ENCODE measurements at regions not wholly inside any gene's neighbourhood (a gene's known extent, or its start where the extent isn't known, plus 50 kb on each side); places are given as distances from the start of the nearest gene placed in this dataset.
"Not testable (repeated sequence)": the region's sequence is repeated elsewhere in the genome, so short reads cannot be mapped to it uniquely, and the experiment has no call there.

GRCh38 chr10:27345455-27345920 is 104.9 kb upstream of the ACBD5 start:
- no peak for DNase-seq
- TF ChIP-seq GATA1 (IDR thresholded peaks at IDR 0.05; ENCODE audit: low read depth, low read length) (no peak), POLR2A (IDR thresholded peaks at IDR 0.05; ENCODE audit: low read length) (no peak)

- no peak for DNase-seq
- no peak for TF ChIP-seq GATA1 (IDR thresholded peaks at IDR 0.05; ENCODE audit: low read depth, low read length)
- TF ChIP-seq POLR2A (IDR thresholded peaks at IDR 0.05; ENCODE audit: low read length), result no peak
Observed at GRCh38 chr10:27344568-27345454, 104.2 kb upstream of the ACBD5 start.

DNA sequence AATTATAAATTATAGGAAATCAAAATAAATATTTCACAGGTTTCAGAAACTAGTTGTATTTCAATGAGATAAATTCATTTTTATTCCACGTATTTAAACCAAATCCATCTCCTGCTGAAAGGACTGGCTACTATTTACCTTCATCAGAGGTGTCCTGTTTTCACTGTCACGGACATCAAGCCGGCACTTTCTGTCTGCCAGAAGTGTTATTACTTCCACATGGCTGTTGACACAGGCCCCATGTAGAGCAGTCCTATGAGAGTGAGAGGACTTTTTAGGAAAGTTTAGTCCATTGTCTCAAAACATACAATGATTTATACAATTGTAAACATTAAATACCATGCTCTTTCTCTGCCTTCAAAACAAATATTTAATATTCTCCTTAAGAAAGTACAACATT is 100.4 kb upstream of the ACBD5 start:
- TF ChIP-seq POLR2A (IDR thresholded peaks at IDR 0.05; ENCODE audit: low read length) (no peak), GATA1 (IDR thresholded peaks at IDR 0.05; ENCODE audit: low read depth, low read length) (no peak)
- DNase-seq, result no peak

DNA sequence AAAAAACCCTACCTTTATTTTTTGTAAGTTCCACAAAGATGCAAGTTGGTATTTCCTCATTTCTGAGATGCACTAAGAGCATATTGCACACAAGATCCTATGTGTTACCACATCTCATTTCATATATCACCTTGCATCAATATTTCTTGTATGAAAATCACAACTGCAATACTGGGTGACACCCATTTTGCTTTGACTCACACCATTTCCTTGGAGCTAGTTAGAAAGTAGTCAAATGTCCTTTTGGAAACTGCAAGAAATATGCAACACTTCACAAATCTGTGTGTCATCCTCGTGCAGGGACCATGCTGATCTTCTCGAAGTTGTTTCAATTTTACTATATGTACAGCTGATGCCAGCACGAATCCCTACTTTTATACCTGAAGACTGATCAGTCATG is 94.6 kb upstream of the ACBD5 start:
- not testable (repeated sequence) for DNase-seq

DNA sequence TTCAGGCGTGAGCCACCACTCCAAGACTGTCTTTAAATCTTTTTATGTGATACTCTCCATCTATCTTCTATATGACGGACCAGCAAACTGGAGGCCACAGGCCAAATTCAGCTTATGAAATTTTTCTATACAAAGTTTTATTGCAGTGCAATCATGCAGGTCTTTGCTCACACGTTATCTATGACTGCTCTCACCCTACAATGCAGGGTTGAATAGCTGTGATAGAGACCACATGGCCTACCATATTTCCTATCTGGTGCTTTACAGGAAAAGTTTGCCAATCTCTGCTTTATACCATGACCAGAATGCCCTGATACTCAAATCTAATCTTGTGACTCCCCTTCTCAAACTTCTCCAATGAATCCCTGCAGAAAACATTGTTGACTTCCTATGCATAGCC is 89.5 kb upstream of the ACBD5 start:
- no peak for DNase-seq
- TF ChIP-seq GATA1 (IDR thresholded peaks at IDR 0.05; ENCODE audit: low read depth, low read length) (no peak), POLR2A (IDR thresholded peaks at IDR 0.05; ENCODE audit: low read length) (no peak)

- no peak for DNase-seq
- no peak for TF ChIP-seq GATA1 (IDR thresholded peaks at IDR 0.05; ENCODE audit: low read depth, low read length)
- no peak for TF ChIP-seq POLR2A (IDR thresholded peaks at IDR 0.05; ENCODE audit: low read length)
Observed at GRCh38 chr10:27328946-27329345, 88.3 kb upstream of the ACBD5 start.

- DNase-seq, result not testable (repeated sequence)
Observed at GRCh38 chr10:27326748-27327147, 86.2 kb upstream of the ACBD5 start.

- TF ChIP-seq GATA1 (IDR thresholded peaks at IDR 0.05; ENCODE audit: low read depth, low read length) (no peak), POLR2A (IDR thresholded peaks at IDR 0.05; ENCODE audit: low read length) (no peak)
- DNase-seq, result no peak
Observed at GRCh38 chr10:27319752-27320431, 79.3 kb upstream of the ACBD5 start.

DNA sequence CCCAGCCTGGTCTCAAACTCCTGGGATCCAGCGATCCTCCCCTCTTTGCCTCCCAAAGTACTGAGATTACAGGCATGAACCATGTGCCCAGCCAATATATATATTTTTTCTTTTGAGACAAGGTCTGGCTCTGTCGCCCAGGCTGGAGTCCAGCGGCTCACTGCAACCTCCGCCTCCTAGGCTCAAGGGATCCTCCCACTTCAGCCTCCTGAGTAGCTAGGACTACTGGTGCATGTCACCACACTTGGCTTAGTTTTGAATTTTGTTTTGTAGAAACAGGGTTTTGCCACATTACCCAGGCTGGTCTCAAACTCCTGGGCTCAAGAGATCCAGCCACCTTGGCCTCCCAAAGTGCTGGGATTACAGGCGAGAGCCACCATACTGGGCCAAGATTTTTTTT is 78.5 kb upstream of the ACBD5 start:
- DNase-seq, result not testable (repeated sequence)

DNA sequence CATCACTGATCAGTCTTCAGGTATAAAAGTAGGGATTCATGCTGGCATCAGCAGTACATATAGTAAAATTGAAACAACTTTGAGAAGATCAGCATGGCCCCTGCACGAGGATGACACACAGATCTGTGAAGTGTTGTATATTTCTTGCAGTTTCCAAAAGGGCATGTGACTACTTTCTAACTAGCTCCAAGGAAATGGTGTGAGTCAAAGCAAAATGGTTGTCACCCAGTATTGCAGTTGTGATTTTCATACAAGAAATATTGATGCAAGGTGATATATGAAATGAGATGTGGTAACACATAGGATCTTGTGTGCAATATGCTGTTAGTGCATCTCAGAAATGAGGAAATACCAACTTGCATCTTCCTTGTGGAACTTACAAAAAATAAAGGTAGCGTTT is 74.5 kb upstream of the ACBD5 start:
- not testable (repeated sequence) for DNase-seq

GRCh38 chr10:27313586-27313985 is 73.0 kb upstream of the ACBD5 start:
- not testable (repeated sequence) for DNase-seq

- no peak for DNase-seq
- no peak for TF ChIP-seq GATA1 (IDR thresholded peaks at IDR 0.05; ENCODE audit: low read depth, low read length)
- TF ChIP-seq POLR2A (IDR thresholded peaks at IDR 0.05; ENCODE audit: low read length), result no peak
Observed at GRCh38 chr10:27312854-27313253, 72.3 kb upstream of the ACBD5 start.

GRCh38 chr10:27311809-27312208 is 71.2 kb upstream of the ACBD5 start:
- not testable (repeated sequence) for DNase-seq

GRCh38 chr10:27298522-27298850 is 57.9 kb upstream of the ACBD5 start:
- DNase-seq, result not testable (repeated sequence)

DNA sequence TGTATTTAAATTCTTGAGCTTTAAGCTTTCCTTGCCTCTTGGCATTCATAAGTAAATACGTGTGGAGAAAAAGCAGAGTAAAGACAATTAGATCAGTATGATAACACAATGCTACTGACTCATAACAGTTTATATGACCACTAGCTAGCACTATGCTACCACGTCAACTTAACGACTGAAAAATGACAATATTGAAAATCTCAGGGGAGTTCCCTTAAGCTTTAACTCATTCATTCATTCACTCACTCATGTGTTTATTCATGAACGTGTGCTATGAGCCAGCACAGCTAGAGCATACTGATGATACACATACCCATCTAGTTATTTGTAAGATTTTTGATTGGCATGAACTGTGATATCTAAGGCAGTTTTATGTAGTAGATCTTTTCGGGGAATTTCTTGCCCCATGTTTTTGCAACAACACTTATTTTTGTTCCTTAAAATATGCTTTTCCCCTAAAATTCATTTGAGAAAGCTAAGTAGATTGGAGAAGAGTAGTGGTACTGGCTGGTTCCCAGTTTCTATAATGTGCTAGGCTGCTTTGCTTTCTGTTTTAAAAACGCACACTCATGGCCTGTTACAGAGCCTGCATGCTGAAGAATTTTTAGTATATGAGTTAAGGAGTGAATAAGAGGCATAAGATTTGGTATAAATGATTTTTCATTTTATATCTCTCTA is 57.4 kb upstream of the ACBD5 start:
- TF ChIP-seq GATA1 (IDR thresholded peaks at IDR 0.05; ENCODE audit: low read depth, low read length), result no peak
- no peak for TF ChIP-seq POLR2A (IDR thresholded peaks at IDR 0.05; ENCODE audit: low read length)
- no peak for DNase-seq

DNA sequence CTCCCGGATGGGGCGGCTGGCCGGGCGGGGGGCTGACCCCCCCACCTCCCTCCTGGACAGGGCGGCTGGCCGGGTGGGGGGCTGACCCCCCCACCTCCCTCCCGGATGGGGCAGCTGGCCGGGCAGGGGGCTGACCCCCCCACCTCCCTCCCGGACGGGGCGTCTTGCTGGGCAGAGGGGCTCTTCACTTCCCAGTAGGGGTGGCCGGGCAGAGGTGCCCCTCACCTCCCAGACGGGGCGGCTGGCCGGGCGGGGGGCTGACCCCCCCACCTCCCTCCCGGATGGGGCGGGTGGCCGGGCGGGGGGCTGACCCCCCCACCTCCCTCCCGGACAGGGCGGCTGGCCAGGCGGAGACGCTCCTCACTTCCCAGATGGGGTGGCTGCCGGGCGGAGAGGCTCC is 55.7 kb upstream of the ACBD5 start:
- DNase-seq, result not testable (repeated sequence)

DNA sequence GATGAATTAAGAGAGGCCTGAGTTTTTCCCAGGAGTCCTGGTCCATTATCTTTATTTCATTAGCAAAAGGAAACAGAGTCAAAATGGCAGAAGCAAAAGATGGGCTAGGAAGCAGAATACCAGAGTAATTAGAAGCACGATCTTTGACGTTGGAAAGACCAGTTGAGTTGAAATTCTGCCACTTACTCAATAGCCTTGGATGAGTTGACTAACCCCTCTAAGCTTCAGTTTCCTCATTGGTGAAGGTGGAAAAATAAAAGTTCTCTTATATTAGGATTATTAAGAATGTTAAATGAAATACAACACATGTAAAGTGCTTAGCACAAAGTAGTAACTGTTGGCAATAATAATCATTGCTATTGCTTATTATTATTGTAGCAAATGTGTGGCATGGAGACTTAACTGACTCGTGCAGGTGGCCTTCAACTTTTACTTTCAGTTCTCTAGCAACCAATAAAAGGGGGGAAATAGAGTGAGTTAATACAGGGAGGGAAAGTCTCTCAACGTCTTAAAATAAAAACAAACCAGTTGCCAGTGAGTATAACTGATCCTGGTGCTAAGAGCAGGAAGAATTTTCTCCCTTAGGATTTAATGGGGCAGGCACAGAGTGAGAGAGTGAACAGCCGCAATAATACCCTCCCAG is 50.8 kb upstream of the ACBD5 start:
- not testable (repeated sequence) for DNase-seq
